Small intestine (tissue), 7 donors: ENCODE measurements at regions not wholly inside any gene's neighbourhood (a gene's known extent, or its start where the extent isn't known, plus 50 kb on each side); places are given as distances from the start of the nearest gene placed in this dataset.

Experiments
- DNase-seq, 2 donors: peaks; one replicate each; pipeline versions ENCODE4 v3.0.0 to v3.0.0-alpha.2; 2013
- FAIRE-seq: peaks from 2 replicates; lab custom pipeline; 2012; peaks lifted over from hg19 to GRCh38; lab: Jason Lieb, UNC
- H3K27ac ChIP-seq, 3 donors: one replicate each; pipeline ENCODE4 v1.5.1; 2013; ENCODE audit warnings: low read length in 2 of 3, mild to moderate bottlenecking in 2 of 3, control low read depth in 1 of 3, inconsistent platforms in 1 of 3, low read depth in 1 of 3, moderate library complexity in 1 of 3
- H3K27me3 ChIP-seq, 3 donors: one replicate each; pipeline ENCODE4 v1.6.1; 2013; ENCODE audit warnings: low read length in 3 of 3, inconsistent platforms in 1 of 3; ENCODE audit not compliant: control insufficient read depth in 3 of 3, insufficient read depth in 3 of 3
- H3K36me3 ChIP-seq, 3 donors: one replicate each; pipeline ENCODE4 v1.6.1; 2013; ENCODE audit warnings: low read length in 3 of 3, inconsistent platforms in 1 of 3, low read depth in 1 of 3, mild to moderate bottlenecking in 1 of 3, moderate library complexity in 1 of 3; ENCODE audit not compliant: control insufficient read depth in 3 of 3, insufficient read depth in 2 of 3
- H3K4me1 ChIP-seq, 3 donors: one replicate each; pipeline ENCODE4 v1.6.1; 2013; ENCODE audit warnings: low read length in 2 of 3, inconsistent platforms in 1 of 3, low read depth in 1 of 3, mild to moderate bottlenecking in 1 of 3, moderate library complexity in 1 of 3; ENCODE audit not compliant: control insufficient read depth in 3 of 3, insufficient read depth in 2 of 3
- H3K4me3 ChIP-seq, 3 donors: one replicate each; pipeline ENCODE4 v1.5.1; 2013; ENCODE audit warnings: low read length in 3 of 3, control low read depth in 1 of 3, inconsistent platforms in 1 of 3, low read depth in 1 of 3, mild to moderate bottlenecking in 1 of 3, moderate library complexity in 1 of 3
- H3K9me3 ChIP-seq, 2 donors: one replicate each; pipeline ENCODE4 v1.6.1; 2013; ENCODE audit warnings: low read depth in 1 of 2, low read length in 1 of 2; ENCODE audit not compliant: control insufficient read depth in 2 of 2, insufficient read depth in 1 of 2
- WGBS, 3 donors: extraction: QIAGEN DNeasy Blood & Tissue Kit; methylation state at CpG; one replicate each; pipeline ENCODE4 v1.1.7; 2013; 5-methylcytosine and 5-hydroxymethylcytosine counted together
- donor health status: healthy with polysubstance abuse.
- donor health status: control.
- donor health status: control.
- donor health status: Bipolar disorder and iron deficiency.
- donor health status: healthy.

- peaks cover 0 to 6% (median 0%) of the 10 kb centered on the region in 3 donors for H3K4me1 ChIP-seq
- 88 to 89% (median 88%) methylated on average over 8 of the region's 8 CpGs for WGBS, 3 donors
Observed at GRCh38 chr10:43945094-43945730, 296.5 kb upstream of the ZNF32 start.

GRCh38 chr10:43944381-43945093 is 295.9 kb upstream of the ZNF32 start:
- DNase-seq: no peak
- Histone ChIP-seq H3K4me1 (peaks cover 0 to 6% (median 0%) of the 10 kb centered on the region in 3 donors), H3K9me3 (no peaks in the 10 kb centered on the region), H3K27me3 (no peaks in the 10 kb centered on the region), H3K36me3 (no peaks in the 10 kb centered on the region), H3K27ac (no peak overlapping the region), H3K4me3 (no peak overlapping the region)
- FAIRE-seq: no peak
- 30 to 55% (median 43%) methylated on average over 5 of the region's 5 CpGs for WGBS, 3 donors

More at GRCh38 chr10:43945094-43945730, 296.5 kb upstream of the ZNF32 start:
- FAIRE-seq (no peak), DNase-seq (no peak)
- Histone ChIP-seq H3K9me3 (no peaks in the 10 kb centered on the region), H3K27me3 (no peaks in the 10 kb centered on the region), H3K36me3 (no peaks in the 10 kb centered on the region), H3K4me3 (no peak overlapping the region), H3K27ac (no peak overlapping the region)

GRCh38 chr10:43943818-43944360 is 295.2 kb upstream of the ZNF32 start:
- Histone ChIP-seq H3K36me3 (no peaks in the 10 kb centered on the region), H3K4me1 (peaks cover 0 to 6% (median 0%) of the 10 kb centered on the region in 3 donors), H3K27ac (no peak overlapping the region), H3K4me3 (no peak overlapping the region), H3K27me3 (no peaks in the 10 kb centered on the region), H3K9me3 (no peaks in the 10 kb centered on the region)
- no peak for DNase-seq
- WGBS, 3 donors: 81 to 82% (median 82%) methylated on average over 9 of the region's 9 CpGs
- FAIRE-seq: no peak

GRCh38 chr10:43943119-43943817 is 294.6 kb upstream of the ZNF32 start:
- Histone ChIP-seq H3K9me3 (peaks cover 0 to 2% of the 10 kb centered on the region in 2 donors), H3K4me3 (no peak overlapping the region), H3K27ac (no peak overlapping the region), H3K27me3 (no peaks in the 10 kb centered on the region), H3K36me3 (no peaks in the 10 kb centered on the region), H3K4me1 (peaks cover 0 to 6% (median 0%) of the 10 kb centered on the region in 3 donors)
- 72 to 83% (median 78%) methylated on average over 14 to 15 of the region's 15 CpGs for WGBS, 3 donors
- DNase-seq (no peak), FAIRE-seq (no peak)

- Histone ChIP-seq H3K36me3 (no peaks in the 10 kb centered on the region), H3K27me3 (no peaks in the 10 kb centered on the region), H3K9me3 (peaks cover 0 to 2% of the 10 kb centered on the region in 2 donors), H3K27ac (no peak overlapping the region), H3K4me3 (no peak overlapping the region), H3K4me1 (peaks cover 0 to 6% (median 0%) of the 10 kb centered on the region in 3 donors)
- FAIRE-seq (no peak), DNase-seq (no peak)
- 56 to 66% (median 56%) methylated on average over 10 of the region's 10 CpGs for WGBS, 3 donors
Observed at GRCh38 chr10:43942096-43942850, 293.6 kb upstream of the ZNF32 start.

GRCh38 chr10:43940898-43941837 is 292.5 kb upstream of the ZNF32 start:
- Histone ChIP-seq H3K27ac (no peak overlapping the region), H3K9me3 (peaks cover 0 to 2% of the 10 kb centered on the region in 2 donors), H3K4me1 (peaks cover 0 to 6% (median 0%) of the 10 kb centered on the region in 3 donors), H3K36me3 (no peaks in the 10 kb centered on the region), H3K4me3 (no peak overlapping the region), H3K27me3 (no peaks in the 10 kb centered on the region)
- no peak for DNase-seq
- FAIRE-seq: no peak
- WGBS, 3 donors: 36 to 55% (median 38%) methylated on average over 4 of the region's 4 CpGs

GRCh38 chr10:43939939-43940820 is 291.5 kb upstream of the ZNF32 start:
- Histone ChIP-seq H3K27ac (no peak overlapping the region), H3K4me3 (no peak overlapping the region), H3K4me1 (peaks cover 0 to 6% (median 0%) of the 10 kb centered on the region in 3 donors), H3K36me3 (no peaks in the 10 kb centered on the region), H3K9me3 (peaks cover 0 to 2% of the 10 kb centered on the region in 2 donors), H3K27me3 (no peaks in the 10 kb centered on the region)
- 58 to 70% (median 67%) methylated on average over 10 of the region's 10 CpGs for WGBS, 3 donors
- DNase-seq: no peak
- FAIRE-seq: no peak
